HUES48 (cell line): ENCODE measurements at regions not wholly inside any gene's neighbourhood (a gene's known extent, or its start where the extent isn't known, plus 50 kb on each side); places are given as distances from the start of the nearest gene placed in this dataset.
"Not testable (repeated sequence)": the region's sequence is repeated elsewhere in the genome, so short reads cannot be mapped to it uniquely, and the experiment has no call there.

Experiments
- H3K27ac ChIP-seq: one replicate; pipeline ENCODE4 v1.7.0; 2013; ENCODE audit warnings: low read depth, low read length, inconsistent platforms
- H3K27me3 ChIP-seq: 2 replicates; pipeline ENCODE4 v1.6.1; 2013; ENCODE audit warnings: mild to moderate bottlenecking, low read length; ENCODE audit not compliant: control insufficient read depth, insufficient read depth
- H3K36me3 ChIP-seq: 2 replicates; pipeline ENCODE4 v1.6.1; 2013; ENCODE audit warnings: low read length; ENCODE audit not compliant: control insufficient read depth, insufficient read depth
- H3K4me1 ChIP-seq: 2 replicates; pipeline ENCODE4 v1.6.1; 2013; ENCODE audit warnings: mild to moderate bottlenecking, low read length; ENCODE audit not compliant: control insufficient read depth, insufficient read depth
- H3K4me3 ChIP-seq: 2 replicates; pipeline ENCODE4 v1.5.1; 2013; ENCODE audit warnings: mild to moderate bottlenecking, low read depth, low read length
- H3K9ac ChIP-seq: 2 replicates; pipeline ENCODE4 v1.6.1; 2013; ENCODE audit warnings: mild to moderate bottlenecking, low read depth, low read length, moderate library complexity
- H3K9me3 ChIP-seq: 2 replicates; pipeline ENCODE4 v1.6.1; 2013; ENCODE audit warnings: low read length; ENCODE audit not compliant: control insufficient read depth, insufficient read depth

DNA sequence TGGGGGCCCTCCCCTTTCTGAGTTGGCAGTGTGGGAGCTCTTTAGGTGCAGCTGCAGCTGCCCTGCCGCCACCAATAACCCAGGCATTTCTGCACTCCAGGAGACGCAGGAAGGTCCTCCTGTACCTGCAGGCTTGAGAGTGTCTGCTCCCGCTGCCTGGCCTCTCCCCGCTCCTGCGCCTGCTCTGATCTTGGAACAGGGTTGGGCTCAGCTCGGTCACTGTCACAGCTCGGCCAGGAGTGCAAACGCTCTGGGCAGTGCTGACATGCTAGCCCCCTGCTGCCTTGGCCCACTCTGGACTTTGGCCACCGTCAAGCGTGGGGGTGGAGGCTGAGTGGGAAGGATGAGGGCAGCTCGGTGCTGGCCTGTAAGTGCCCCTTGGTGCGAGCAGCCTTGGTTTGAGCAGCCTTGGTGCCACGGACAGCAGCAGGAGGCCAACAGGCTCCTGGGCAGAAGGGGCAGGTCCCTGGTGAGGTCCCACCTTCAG, 738.1 kb upstream of the GJE1 start:
- H3K27ac ChIP-seq: no peak overlapping the region
- H3K36me3 ChIP-seq: peaks cover 6% of the 10 kb centered on the region; the same call in 1 of the 2 replicates
- no peak overlapping the region for H3K4me3 ChIP-seq
- no peaks in the 10 kb centered on the region for H3K27me3 ChIP-seq
- 0 out of 2 replicates have a peak, but pooled peaks cover under 1% of the 10 kb centered on the region for H3K4me1 ChIP-seq
- H3K9me3 ChIP-seq: peaks cover 15% of the 10 kb centered on the region
- no peak overlapping the region for H3K9ac ChIP-seq

DNA sequence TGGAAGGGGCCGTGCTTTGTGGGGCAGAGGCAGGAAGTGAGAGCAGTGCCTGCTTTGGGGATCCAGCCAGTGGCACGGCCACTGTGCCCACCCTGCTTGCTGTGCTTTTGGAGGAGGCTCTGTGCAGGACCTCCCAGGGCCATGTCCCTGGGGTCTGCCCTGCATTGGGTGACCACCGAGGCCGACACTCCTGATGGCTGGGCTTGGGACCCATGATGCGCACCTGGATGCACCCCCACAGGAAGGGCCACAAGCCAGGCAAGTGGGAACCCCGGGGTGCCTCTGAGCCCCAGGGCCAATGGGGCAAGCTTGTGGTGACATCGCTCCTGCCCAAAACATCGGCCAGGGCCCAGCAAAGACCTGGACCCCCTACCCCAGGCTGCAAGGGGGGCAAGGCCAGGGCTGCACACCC, 738.6 kb upstream of the GJE1 start:
- H3K36me3 ChIP-seq: peaks cover 8% of the 10 kb centered on the region; the same call in 1 of the 2 replicates
- H3K9me3 ChIP-seq: peaks cover 20% of the 10 kb centered on the region
- no peak overlapping the region for H3K27ac ChIP-seq
- H3K9ac ChIP-seq: no peak overlapping the region
- peaks cover 5% of the 10 kb centered on the region; the same call in 1 of the 2 replicates for H3K4me1 ChIP-seq
- H3K4me3 ChIP-seq: no peak overlapping the region
- H3K27me3 ChIP-seq: no peaks in the 10 kb centered on the region

DNA sequence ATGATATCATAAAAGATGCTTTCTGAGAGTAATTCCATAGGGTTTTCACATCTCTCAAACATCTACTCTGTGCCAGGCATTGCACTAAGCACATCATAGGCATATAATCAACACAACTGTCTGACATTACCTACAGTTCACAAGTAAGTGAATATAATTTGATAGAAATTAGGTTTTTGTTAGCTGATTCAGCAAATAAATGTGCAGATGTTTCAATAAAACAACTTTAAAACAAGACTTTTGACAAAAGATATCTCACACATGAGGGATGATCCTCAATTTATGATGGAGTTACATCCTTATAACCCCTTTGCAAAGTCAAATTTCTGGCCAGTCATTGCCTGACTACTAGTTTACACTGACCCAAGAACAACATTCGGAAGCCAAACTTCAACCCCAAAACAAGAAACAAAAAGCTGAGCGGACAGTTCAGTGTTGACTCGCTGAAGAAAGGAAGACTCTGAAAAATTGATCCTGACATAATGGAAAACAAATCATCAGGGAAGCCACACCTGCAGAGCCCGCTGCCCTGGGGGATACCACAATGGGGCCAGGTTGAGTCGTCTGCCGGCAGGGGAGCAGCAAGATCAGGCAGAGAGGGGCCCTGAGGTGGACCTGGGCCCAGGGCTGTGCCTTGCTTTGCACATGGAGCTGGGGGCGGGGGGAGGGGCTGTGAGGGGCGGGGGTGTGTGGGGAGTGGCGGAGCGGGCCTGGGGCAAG, 739.2 kb upstream of the GJE1 start:
- H3K27ac ChIP-seq: no peak overlapping the region

DNA sequence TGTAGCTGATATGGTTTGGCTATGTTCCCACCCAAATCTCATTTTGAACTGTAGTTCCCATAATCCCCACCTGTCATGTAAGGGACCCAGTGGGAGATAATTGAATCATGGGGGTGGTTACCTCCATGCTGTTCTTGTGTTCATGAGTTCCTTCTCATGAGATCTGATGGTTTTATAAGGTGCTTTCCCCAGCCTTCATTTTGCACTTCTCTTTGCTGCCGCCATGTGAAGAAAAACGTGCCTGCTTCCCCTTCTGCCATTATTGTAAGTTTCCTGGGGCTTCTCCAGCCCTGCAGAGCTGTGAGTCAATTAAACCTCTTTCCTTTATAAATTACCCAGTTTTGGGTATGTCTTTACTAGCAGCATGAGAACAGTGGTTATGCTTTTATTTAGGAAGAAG, 741.6 kb upstream of the GJE1 start:
- not testable (repeated sequence) for H3K4me3 ChIP-seq, H3K27ac ChIP-seq, H3K9ac ChIP-seq, H3K27me3 ChIP-seq, H3K36me3 ChIP-seq
- peaks cover 14% of the 10 kb centered on the region; the same call in 1 of the 2 replicates for H3K4me1 ChIP-seq
- peaks cover 40% of the 10 kb centered on the region for H3K9me3 ChIP-seq

More for the DNA sequence above, 739.2 kb upstream of the GJE1 start:
- Histone ChIP-seq H3K9me3 (peaks cover 23% of the 10 kb centered on the region), H3K27me3 (no peaks in the 10 kb centered on the region), H3K36me3 (peaks cover 8% of the 10 kb centered on the region; the same call in 1 of the 2 replicates), H3K4me3 (no peak overlapping the region), H3K9ac (no peak overlapping the region), H3K4me1 (peaks cover 9% of the 10 kb centered on the region; the same call in 1 of the 2 replicates)

DNA sequence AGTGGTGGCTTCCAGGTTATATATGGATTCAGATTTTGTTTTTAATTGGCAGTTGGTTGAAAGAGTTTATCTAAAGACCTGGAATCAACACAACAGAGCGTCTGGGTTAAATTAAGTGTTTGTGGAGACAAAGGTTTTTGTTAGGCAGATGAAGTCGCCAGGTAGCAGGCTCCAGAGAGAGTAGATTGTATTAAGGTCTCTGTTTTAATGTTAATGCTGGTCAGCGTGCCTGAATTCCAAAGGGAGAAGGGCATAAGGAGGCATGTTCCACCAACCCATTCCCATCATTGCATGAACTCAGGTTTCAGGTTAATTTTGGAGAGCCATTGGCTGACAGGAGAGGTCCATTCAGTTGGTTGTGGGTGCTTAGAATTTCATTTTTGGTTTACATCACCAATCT, 744.1 kb upstream of the GJE1 start:
- H3K27ac ChIP-seq: peak overlapping the region; percentile 88
- H3K27me3 ChIP-seq: no peaks in the 10 kb centered on the region
- H3K4me3 ChIP-seq: peak overlapping the region; percentile 16; the same call in 1 of the 2 replicates
- peaks cover 8% of the 10 kb centered on the region; the same call in 1 of the 2 replicates for H3K36me3 ChIP-seq
- no peak overlapping the region; the same call in 1 of the 2 replicates for H3K9ac ChIP-seq
- H3K9me3 ChIP-seq: peaks cover 41% of the 10 kb centered on the region
- H3K4me1 ChIP-seq: peaks cover 14% of the 10 kb centered on the region; the same call in 1 of the 2 replicates

DNA sequence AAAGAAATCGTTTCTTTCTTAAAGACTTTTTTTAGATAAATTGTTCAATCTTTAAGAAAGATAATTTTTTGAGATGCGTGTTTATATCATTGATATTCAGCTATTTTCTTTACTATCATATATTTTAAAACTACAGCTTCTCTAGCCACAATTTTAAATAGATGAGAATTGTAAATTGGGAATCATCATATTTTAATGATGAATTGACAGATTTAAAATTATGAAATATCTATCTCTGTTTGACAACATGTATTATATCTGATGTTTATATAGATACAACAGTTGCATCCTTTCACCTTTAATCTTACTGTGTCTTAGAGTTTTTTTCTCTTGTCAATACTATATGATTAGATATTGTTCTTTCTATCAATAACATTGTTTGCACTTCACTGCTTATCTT, 762.3 kb upstream of the GJE1 start:
- H3K9ac ChIP-seq: no peak overlapping the region
- H3K4me1 ChIP-seq: no peaks in the 10 kb centered on the region
- no peak overlapping the region for H3K4me3 ChIP-seq
- H3K9me3 ChIP-seq: no peaks in the 10 kb centered on the region
- H3K27ac ChIP-seq: no peak overlapping the region
- no peaks in the 10 kb centered on the region for H3K36me3 ChIP-seq
- H3K27me3 ChIP-seq: no peaks in the 10 kb centered on the region

DNA sequence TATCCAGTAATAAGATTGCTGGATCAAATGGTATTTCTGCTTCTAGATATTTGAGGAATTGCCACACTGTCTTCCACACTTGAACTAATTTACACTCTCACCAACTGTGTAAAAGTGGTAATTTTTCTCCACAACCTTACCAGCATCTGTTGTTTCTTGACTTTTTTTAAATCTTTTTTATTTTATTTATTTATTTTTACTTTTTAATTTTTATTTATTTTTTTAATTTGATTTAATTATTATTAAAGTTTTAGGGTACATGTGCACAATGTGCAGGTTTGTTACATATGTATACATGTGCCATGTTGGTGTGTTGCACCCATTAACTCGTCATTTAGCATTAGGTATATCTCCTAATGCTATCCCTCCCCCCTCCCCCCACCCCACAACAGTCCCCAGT, 765.9 kb upstream of the GJE1 start:
- H3K27me3 ChIP-seq, H3K36me3 ChIP-seq, H3K9ac ChIP-seq, H3K4me3 ChIP-seq, H3K9me3 ChIP-seq, H3K4me1 ChIP-seq, H3K27ac ChIP-seq: not testable (repeated sequence)

DNA sequence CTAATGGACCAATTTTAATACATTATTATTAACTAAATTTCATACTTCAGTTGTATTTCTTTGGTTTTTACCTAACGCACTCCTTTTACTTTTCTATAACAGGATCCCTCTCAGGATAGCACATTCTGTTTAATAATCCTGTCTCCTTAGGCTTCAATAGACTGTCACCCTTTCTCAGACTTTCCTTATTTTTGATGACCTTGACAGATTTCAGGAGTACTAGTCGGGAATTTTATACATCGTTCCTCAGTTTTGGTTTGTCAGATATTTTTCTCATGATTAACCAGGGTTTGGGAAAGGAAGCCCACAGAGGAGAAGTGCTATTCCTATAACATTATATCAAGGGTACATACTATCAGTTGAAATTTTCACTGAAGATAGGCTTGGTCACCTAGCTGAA, 768.0 kb upstream of the GJE1 start:
- Histone ChIP-seq H3K4me1 (no peaks in the 10 kb centered on the region), H3K27ac (no peak overlapping the region), H3K36me3 (no peaks in the 10 kb centered on the region)

DNA sequence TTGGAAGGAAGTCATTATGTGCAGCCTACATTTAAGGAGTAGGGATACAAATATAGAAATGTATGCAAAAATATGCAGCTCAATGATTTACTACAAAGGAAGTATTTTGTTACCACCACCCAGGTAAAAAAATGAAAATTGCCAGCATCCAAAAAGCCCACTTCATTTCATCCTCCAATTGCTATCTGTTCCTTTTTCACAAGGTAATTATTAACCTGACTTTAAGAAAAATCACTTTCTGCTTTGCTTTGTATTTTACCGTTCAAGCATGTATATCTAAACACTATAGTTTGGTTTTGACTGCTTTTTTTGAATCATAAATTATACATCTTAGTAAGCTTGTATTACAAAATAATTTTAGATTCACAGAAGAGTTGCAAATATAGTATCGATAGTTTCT, 768.5 kb upstream of the GJE1 start:
- H3K9ac ChIP-seq: no peak overlapping the region
- no peaks in the 10 kb centered on the region for H3K9me3 ChIP-seq
- H3K36me3 ChIP-seq: no peaks in the 10 kb centered on the region
- H3K4me1 ChIP-seq: no peaks in the 10 kb centered on the region
- no peak overlapping the region for H3K27ac ChIP-seq
- no peak overlapping the region for H3K4me3 ChIP-seq
- no peaks in the 10 kb centered on the region for H3K27me3 ChIP-seq

More for the DNA sequence above, 768.0 kb upstream of the GJE1 start:
- H3K27me3 ChIP-seq: no peaks in the 10 kb centered on the region
- H3K4me3 ChIP-seq: no peak overlapping the region
- no peaks in the 10 kb centered on the region for H3K9me3 ChIP-seq
- H3K9ac ChIP-seq: no peak overlapping the region

DNA sequence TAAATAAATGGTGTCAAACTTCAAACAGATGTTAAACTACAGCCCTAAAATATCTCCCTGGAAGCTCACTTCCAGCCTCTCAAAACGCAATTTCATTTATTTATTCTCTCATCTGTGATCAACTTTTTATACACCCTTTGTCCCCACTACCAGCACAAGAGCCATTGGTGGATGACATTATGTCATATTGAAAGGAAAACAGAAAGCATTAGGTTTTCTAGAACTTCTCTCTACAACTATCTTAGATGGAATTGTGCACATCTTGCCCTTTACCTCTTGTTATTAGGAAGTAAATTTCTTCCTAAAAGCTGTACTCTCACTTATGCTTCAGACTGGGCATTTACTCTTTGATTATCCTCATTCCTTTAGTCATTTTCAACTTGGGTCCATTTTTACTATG, 771.2 kb upstream of the GJE1 start:
- Histone ChIP-seq H3K27me3 (no peaks in the 10 kb centered on the region), H3K4me3 (no peak overlapping the region), H3K4me1 (no peaks in the 10 kb centered on the region), H3K9me3 (no peaks in the 10 kb centered on the region), H3K27ac (no peak overlapping the region), H3K9ac (no peak overlapping the region), H3K36me3 (no peaks in the 10 kb centered on the region)

DNA sequence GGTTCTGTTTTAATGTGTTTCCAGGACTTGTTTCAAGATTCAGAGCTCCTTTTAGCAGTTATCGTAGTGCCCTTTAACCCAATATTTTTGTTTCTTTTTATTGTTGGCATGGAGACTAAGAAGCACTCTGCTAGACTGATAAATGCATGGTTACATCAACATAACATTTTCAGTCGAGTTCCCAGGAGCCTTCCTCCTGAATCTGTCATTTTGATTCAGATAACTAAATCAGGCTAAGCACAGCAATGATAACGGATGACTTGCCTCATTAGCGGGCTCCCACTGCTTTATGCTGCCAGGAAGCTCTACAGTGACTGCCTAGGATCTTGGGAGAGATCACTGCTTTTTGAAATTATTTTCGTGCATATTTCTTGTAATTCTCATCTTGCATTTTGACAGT, 772.8 kb upstream of the GJE1 start:
- Histone ChIP-seq H3K9me3 (no peaks in the 10 kb centered on the region), H3K4me1 (no peaks in the 10 kb centered on the region), H3K4me3 (no peak overlapping the region), H3K36me3 (no peaks in the 10 kb centered on the region), H3K27me3 (no peaks in the 10 kb centered on the region), H3K27ac (no peak overlapping the region), H3K9ac (no peak overlapping the region)
